A549 (cell line): ENCODE measurements at regions not wholly inside any gene's neighbourhood (a gene's known extent, or its start where the extent isn't known, plus 50 kb on each side); places are given as distances from the start of the nearest gene placed in this dataset.

Experiments
- ATAC-seq, 2 experiments: fragments of 200-7000 bp in 1 of 2; fragments of >200 bp in 1 of 2; cut with Nextera tagmentation in 1 of 2; cut with Tn5 transposase in 1 of 2; 3 replicates each; pipeline versions ENCODE4 v1.8.0 to v1.9.1; 2018 to 2020; ENCODE audit warnings: mild to moderate bottlenecking in 1 of 2, moderate library complexity in 1 of 2
- CTCF ChIA-PET: fragments of 300-600 bp; sonication (Branson Sonifier 250); formaldehyde crosslinking; extraction: SDS; loops from one replicate; lab custom pipeline; 2021; ENCODE audit warnings: antibody characterized with exemption, inconsistent platforms; lab: Yijun Ruan, JAX
- POLR2A ChIA-PET: fragments of 350-600 bp; formaldehyde crosslinking; extraction: SDS; loops from one replicate; lab custom pipeline; 2021; ENCODE audit warnings: antibody characterized with exemption, inconsistent platforms; lab: Yijun Ruan, JAX
- DNase-seq, 2 experiments: peaks; one replicate each; pipeline versions ENCODE4 v3.0.0 to v3.0.0-alpha.2; 2011 to 2016; ENCODE audit warnings: low read depth in 1 of 2, low spot score in 1 of 2
- FAIRE-seq: peaks from 2 replicates; lab custom pipeline; 2011; peaks lifted over from hg19 to GRCh38; lab: Jason Lieb, UNC
- H3K27ac ChIP-seq, 2 experiments: fragments of >200 bp; sonication (Bioruptor Twin); formaldehyde crosslinking; 3 replicates each; pipeline ENCODE4 v1.5.1; 2016 to 2017
- H3K4me1 ChIP-seq: fragments of >200 bp; sonication (Bioruptor Twin); formaldehyde crosslinking; 3 replicates; pipeline ENCODE4 v1.6.1; 2016
- H3K4me2 ChIP-seq: fragments of >200 bp; sonication (Bioruptor Twin); formaldehyde crosslinking; 3 replicates; pipeline ENCODE4 v1.6.1; 2016
- H3K4me3 ChIP-seq: fragments of >200 bp; sonication (Bioruptor Twin); formaldehyde crosslinking; 3 replicates; pipeline ENCODE4 v1.5.1; 2016
- H3K9me3 ChIP-seq: fragments of >200 bp; sonication (Bioruptor Twin); formaldehyde crosslinking; 3 replicates; pipeline ENCODE4 v1.6.1; 2016
- BCL3 ChIP-seq: fragments of >200 bp; sonication (Bioruptor Twin); formaldehyde crosslinking; IDR thresholded peaks from 3 replicates; pipeline ENCODE4 v1.6.1; 2016
- BHLHE40 ChIP-seq: IDR thresholded peaks from 2 replicates; pipeline ENCODE4 v1.6.1; 2012; ENCODE audit warnings: low read depth, low read length, inconsistent platforms
- CBX2 ChIP-seq: fragments of 200-600 bp; sonication (generic); IDR thresholded peaks from 2 replicates; pipeline ENCODE4 v1.6.1; 2016; ENCODE audit warnings: low read depth, mild to moderate bottlenecking, borderline replicate concordance
- CBX8 ChIP-seq: fragments of 200-600 bp; sonication (generic); IDR thresholded peaks from 2 replicates; pipeline ENCODE4 v1.6.1; 2016
- EP300 ChIP-seq, 2 experiments: fragments of >200 bp; sonication (Bioruptor Twin); formaldehyde crosslinking; IDR thresholded peaks; 2 replicates in 1 of 2; 3 replicates in 1 of 2; pipeline ENCODE4 v1.6.1; 2016 to 2017
- ESRRA ChIP-seq: fragments of 150-350 bp; IDR thresholded peaks from 2 replicates; pipeline ENCODE4 v1.6.1; 2014; ENCODE audit warnings: mild to moderate bottlenecking, low read length, borderline replicate concordance
- HEYL ChIP-seq: fragments of 250-450 bp; sonication (Bioruptor Pico); IDR thresholded peaks from 2 replicates; pipeline ENCODE4 v1.8.0; 2021; ENCODE audit warnings: mild to moderate bottlenecking, moderate library complexity
- JUN ChIP-seq, 2 experiments: fragments of >200 bp; sonication (Bioruptor Twin); formaldehyde crosslinking; IDR thresholded peaks; 2 replicates in 1 of 2; 3 replicates in 1 of 2; pipeline ENCODE4 v1.6.1; 2016 to 2017
- JUNB ChIP-seq: fragments of >200 bp; sonication (Bioruptor Twin); formaldehyde crosslinking; IDR thresholded peaks from 2 replicates; pipeline ENCODE4 v1.6.1; 2016
- KDM1A ChIP-seq: fragments of 200-600 bp; sonication (generic); IDR thresholded peaks from 2 replicates; pipeline ENCODE4 v1.6.1; 2016; ENCODE audit warnings: low read depth, mild to moderate bottlenecking
- MAZ ChIP-seq: fragments of 150-350 bp; IDR thresholded peaks from 2 replicates; pipeline ENCODE4 v1.6.1; 2014; ENCODE audit warnings: antibody characterized with exemption, low read depth, low read length, borderline replicate concordance
- NPAS2 ChIP-seq: fragments of 250-450 bp; sonication (Bioruptor Pico); IDR thresholded peaks from 2 replicates; pipeline ENCODE4 v1.8.0; 2022; ENCODE audit warnings: mild to moderate bottlenecking, moderate library complexity, borderline replicate concordance
- RARB ChIP-seq: fragments of 250-450 bp; sonication (Bioruptor Pico); IDR thresholded peaks from 2 replicates; pipeline ENCODE4 v1.8.0; 2021; ENCODE audit warnings: mild to moderate bottlenecking, moderate library complexity
- RCOR1 ChIP-seq: fragments of 150-350 bp; IDR thresholded peaks from 2 replicates; pipeline ENCODE4 v1.6.1; 2014; ENCODE audit warnings: antibody characterized with exemption, low read length, low read depth
- RNF2 ChIP-seq: fragments of 200-600 bp; sonication (generic); IDR thresholded peaks from 2 replicates; pipeline ENCODE4 v1.6.1; 2016; ENCODE audit warnings: low read depth, mild to moderate bottlenecking, antibody characterized with exemption, moderate library complexity, borderline replicate concordance
- TFCP2L1 ChIP-seq: fragments of 250-450 bp; sonication (Bioruptor Pico); IDR thresholded peaks from 2 replicates; pipeline ENCODE4 v1.5.0; 2021; ENCODE audit warnings: mild to moderate bottlenecking
- USF2 ChIP-seq: fragments of 450-650 bp; IDR thresholded peaks from 2 replicates; pipeline ENCODE4 v1.6.1; 2014; ENCODE audit warnings: antibody characterized with exemption
- ZC3H11A ChIP-seq: fragments of 450-650 bp; IDR thresholded peaks from 2 replicates; pipeline ENCODE4 v1.6.1; 2014; ENCODE audit warnings: antibody characterized with exemption, mild to moderate bottlenecking
- ZNF302 ChIP-seq: fragments of 250-450 bp; sonication (Bioruptor Pico); IDR thresholded peaks from 2 replicates; pipeline ENCODE4 v1.9.0; 2021; ENCODE audit warnings: inconsistent platforms, mild to moderate bottlenecking, moderate library complexity
- ZSCAN20 ChIP-seq: fragments of 250-450 bp; sonication (Bioruptor Pico); IDR thresholded peaks from 2 replicates; pipeline ENCODE4 v1.8.0; 2022; ENCODE audit warnings: mild to moderate bottlenecking, moderate library complexity
- WGBS: methylation state at CpG from one replicate; pipeline ENCODE4 v1.1.6; 2017; ENCODE audit errors: missing lambda C conversion rate; 5-methylcytosine and 5-hydroxymethylcytosine counted together
- TF ChIP-seq, protein P1 (sequence below): fragments of 150-350 bp; IDR thresholded peaks from 2 replicates; pipeline ENCODE4 v1.6.1; 2014; ENCODE audit warnings: low read depth, mild to moderate bottlenecking, low read length
- TF ChIP-seq, protein P2 (sequence below): fragments of 200-600 bp; sonication (generic); IDR thresholded peaks from 2 replicates; pipeline ENCODE4 v1.6.1; 2016; ENCODE audit warnings: antibody characterized with exemption, mild to moderate bottlenecking, moderate library complexity

DNA sequence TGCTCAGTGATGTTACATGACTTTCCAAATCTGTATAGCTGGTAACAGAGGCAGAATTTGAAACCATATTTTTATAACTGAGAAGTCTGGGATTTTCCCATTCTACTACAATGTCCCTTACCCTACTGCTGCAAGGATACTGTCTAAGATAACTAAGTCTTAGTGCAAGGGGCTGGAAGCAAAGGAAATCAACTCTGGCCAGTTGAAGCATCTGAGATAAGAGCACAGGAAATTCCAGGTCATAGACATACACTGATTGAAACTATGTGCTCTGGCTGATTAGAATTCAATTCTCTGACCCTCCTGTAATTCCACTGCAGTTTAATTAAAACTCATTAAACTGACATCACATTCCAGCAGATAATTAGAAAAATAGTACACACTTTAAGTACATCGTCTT is 267.7 kb upstream of the C1orf87 start:
- no peak overlapping the region for H3K4me2 ChIP-seq
- ChIA-PET POLR2A (no interaction called here), CTCF (no interaction called here)
- H3K4me3 ChIP-seq: no peak overlapping the region
- FAIRE-seq (no peak), DNase-seq (no peak), ATAC-seq (no peak)
- no peaks in the 10 kb centered on the region for H3K9me3 ChIP-seq
- no peaks in the 10 kb centered on the region for H3K4me1 ChIP-seq
- no peak overlapping the region for H3K27ac ChIP-seq
- 50% methylated on average over 1 of the region's 1 CpG for WGBS
- TF ChIP-seq BHLHE40 (no peak), MAZ (no peak), ZNF302 (CRISPR knock-in tag) (no peak), JUN (IDR thresholded peaks at IDR 0.05) (no peak), TFCP2L1 (CRISPR knock-in tag) (no peak), NPAS2 (CRISPR knock-in tag) (no peak), CBX2 (no peak), RCOR1 (no peak)
- TF ChIP-seq, protein P1, sequence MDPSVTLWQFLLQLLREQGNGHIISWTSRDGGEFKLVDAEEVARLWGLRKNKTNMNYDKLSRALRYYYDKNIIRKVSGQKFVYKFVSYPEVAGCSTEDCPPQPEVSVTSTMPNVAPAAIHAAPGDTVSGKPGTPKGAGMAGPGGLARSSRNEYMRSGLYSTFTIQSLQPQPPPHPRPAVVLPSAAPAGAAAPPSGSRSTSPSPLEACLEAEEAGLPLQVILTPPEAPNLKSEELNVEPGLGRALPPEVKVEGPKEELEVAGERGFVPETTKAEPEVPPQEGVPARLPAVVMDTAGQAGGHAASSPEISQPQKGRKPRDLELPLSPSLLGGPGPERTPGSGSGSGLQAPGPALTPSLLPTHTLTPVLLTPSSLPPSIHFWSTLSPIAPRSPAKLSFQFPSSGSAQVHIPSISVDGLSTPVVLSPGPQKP: no peak
- TF ChIP-seq, protein P2, sequence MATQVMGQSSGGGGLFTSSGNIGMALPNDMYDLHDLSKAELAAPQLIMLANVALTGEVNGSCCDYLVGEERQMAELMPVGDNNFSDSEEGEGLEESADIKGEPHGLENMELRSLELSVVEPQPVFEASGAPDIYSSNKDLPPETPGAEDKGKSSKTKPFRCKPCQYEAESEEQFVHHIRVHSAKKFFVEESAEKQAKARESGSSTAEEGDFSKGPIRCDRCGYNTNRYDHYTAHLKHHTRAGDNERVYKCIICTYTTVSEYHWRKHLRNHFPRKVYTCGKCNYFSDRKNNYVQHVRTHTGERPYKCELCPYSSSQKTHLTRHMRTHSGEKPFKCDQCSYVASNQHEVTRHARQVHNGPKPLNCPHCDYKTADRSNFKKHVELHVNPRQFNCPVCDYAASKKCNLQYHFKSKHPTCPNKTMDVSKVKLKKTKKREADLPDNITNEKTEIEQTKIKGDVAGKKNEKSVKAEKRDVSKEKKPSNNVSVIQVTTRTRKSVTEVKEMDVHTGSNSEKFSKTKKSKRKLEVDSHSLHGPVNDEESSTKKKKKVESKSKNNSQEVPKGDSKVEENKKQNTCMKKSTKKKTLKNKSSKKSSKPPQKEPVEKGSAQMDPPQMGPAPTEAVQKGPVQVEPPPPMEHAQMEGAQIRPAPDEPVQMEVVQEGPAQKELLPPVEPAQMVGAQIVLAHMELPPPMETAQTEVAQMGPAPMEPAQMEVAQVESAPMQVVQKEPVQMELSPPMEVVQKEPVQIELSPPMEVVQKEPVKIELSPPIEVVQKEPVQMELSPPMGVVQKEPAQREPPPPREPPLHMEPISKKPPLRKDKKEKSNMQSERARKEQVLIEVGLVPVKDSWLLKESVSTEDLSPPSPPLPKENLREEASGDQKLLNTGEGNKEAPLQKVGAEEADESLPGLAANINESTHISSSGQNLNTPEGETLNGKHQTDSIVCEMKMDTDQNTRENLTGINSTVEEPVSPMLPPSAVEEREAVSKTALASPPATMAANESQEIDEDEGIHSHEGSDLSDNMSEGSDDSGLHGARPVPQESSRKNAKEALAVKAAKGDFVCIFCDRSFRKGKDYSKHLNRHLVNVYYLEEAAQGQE: no peak

- WGBS: 0% methylated on average over 1 of the region's 1 CpG
- ChIA-PET CTCF (no interaction called here), POLR2A (no interaction called here)
- FAIRE-seq (no peak), DNase-seq (no peak), ATAC-seq (no peak)
- H3K9me3 ChIP-seq: no peaks in the 10 kb centered on the region
- TF ChIP-seq RNF2 (no peak), TFCP2L1 (CRISPR knock-in tag) (no peak), RARB (no peak), JUNB (no peak), KDM1A (no peak), HEYL (CRISPR knock-in tag) (no peak), USF2 (no peak), EP300 (IDR thresholded peaks at IDR 0.05) (no peak)
- no peak overlapping the region for H3K27ac ChIP-seq
- no peak overlapping the region for H3K4me3 ChIP-seq
- H3K4me1 ChIP-seq: no peaks in the 10 kb centered on the region
- no peak overlapping the region for H3K4me2 ChIP-seq
Observed at GRCh38 chr1:60331647-60332046, 258.1 kb upstream of the C1orf87 start.

- POLR2A ChIA-PET: no interaction called here
- DNase-seq: no peak
- no peak for FAIRE-seq
- 31% methylated on average over 2 of the region's 2 CpGs for WGBS
- Histone ChIP-seq H3K4me1 (no peaks in the 10 kb centered on the region), H3K9me3 (no peaks in the 10 kb centered on the region), H3K4me3 (no peak overlapping the region)
- ATAC-seq: no peak
- CTCF ChIA-PET: no interaction called here
- TF ChIP-seq ZSCAN20 (CRISPR knock-in tag) (no peak), ZC3H11A (no peak), ESRRA (no peak), HEYL (CRISPR knock-in tag) (no peak), CBX8 (no peak), BCL3 (no peak)
- TF ChIP-seq, all 56 proteins: peak for 0
- no peak overlapping the region for H3K4me2 ChIP-seq
- no peak overlapping the region for H3K27ac ChIP-seq
Observed at GRCh38 chr1:60329651-60330050, 256.1 kb upstream of the C1orf87 start.
